Head of caudate nucleus (tissue), 42 donors: ENCODE measurements at regions not wholly inside any gene's neighbourhood (a gene's known extent, or its start where the extent isn't known, plus 50 kb on each side); places are given as distances from the start of the nearest gene placed in this dataset.

ENCODE experiments used
- DNase-seq, 42 donors: peaks; one replicate each; pipeline versions ENCODE4 v3.0.0 to v3.0.0-alpha.2; 2020 to 2021; ENCODE audit warnings: mixed read lengths in 7 of 42
- intact Hi-C: fragments of 100-400 bp; cut with DNase I; formaldehyde crosslinking; loops from one replicate; pipeline ENCODE4 v1.15.0; 2022

- DNase-seq, result no peak
- intact Hi-C loops, result loop anchor here (10.0 kb wide), 1 partner anchor 656 kb away; the partner anchor contains the start of gene BDH2
Measured at GRCh38 chr4:102438396-102439235, 62.5 kb upstream of the NFKB1 start.

GRCh38 chr4:102439236-102439614, 61.9 kb upstream of the NFKB1 start:
- intact Hi-C loops, result loop anchor here (10.0 kb wide), 1 partner anchor 656 kb away; the partner anchor contains the start of gene BDH2
- DNase-seq, result peak in 2 of 42 donors; percentile 3 to 41

- intact Hi-C loops, result loop anchor here (10.0 kb wide), 3 partner anchors 175 to 655 kb away; partner anchors contain the start of genes BDH2 and SLC9B1
- DNase-seq, result peak in 2 of 42 donors; percentile 13 to 15
Measured at GRCh38 chr4:102439812-102440211, 61.3 kb upstream of the NFKB1 start.

- DNase-seq, result no peak
- intact Hi-C loops, result loop anchor here (10.0 kb wide), 2 partner anchors 174 to 574 kb away; partner anchors contain the start of gene SLC9B1
Measured at GRCh38 chr4:102440498-102440897, 60.7 kb upstream of the NFKB1 start.

- intact Hi-C loops, result loop anchor here (10.0 kb wide), 2 partner anchors 173 to 573 kb away; partner anchors contain the start of gene SLC9B1
- DNase-seq, result no peak
Measured at GRCh38 chr4:102441978-102442911, 58.9 kb upstream of the NFKB1 start.

GRCh38 chr4:102444752-102445151, 56.4 kb upstream of the NFKB1 start:
- no peak for DNase-seq
- intact Hi-C loops, result loop anchor here (10.0 kb wide), 2 partner anchors 170 to 570 kb away; partner anchors contain the start of gene SLC9B1

- DNase-seq, result no peak
- intact Hi-C loops, result loop anchor here (10.0 kb wide), 2 partner anchors 170 to 570 kb away; partner anchors contain the start of gene SLC9B1
Measured at GRCh38 chr4:102445213-102445612, 55.9 kb upstream of the NFKB1 start.

GRCh38 chr4:102447413-102447812, 53.7 kb upstream of the NFKB1 start:
- intact Hi-C loops, result loop anchor here (10.0 kb wide), 2 partner anchors 167 to 567 kb away; partner anchors contain the start of gene SLC9B1
- no peak for DNase-seq

GRCh38 chr4:102449751-102450352, 51.3 kb upstream of the NFKB1 start:
- intact Hi-C loops, result loop anchor here (10.0 kb wide), 2 partner anchors 165 to 565 kb away; partner anchors contain the start of gene SLC9B1
- peak in 29 of 42 donors; percentile 14 to 78 (median 57) for DNase-seq

GRCh38 chr4:102451266-102451665, 49.9 kb upstream of the NFKB1 start:
- no peak for DNase-seq
- intact Hi-C loops, result no loop called here
